NT2/D1 (cell line): ENCODE measurements at regions not wholly inside any gene's neighbourhood (a gene's known extent, or its start where the extent isn't known, plus 50 kb on each side); places are given as distances from the start of the nearest gene placed in this dataset.
A peak's percentile ranks its signal among the peaks of the same experiment; 100 is the strongest.
"Not testable (repeated sequence)": the region's sequence is repeated elsewhere in the genome, so short reads cannot be mapped to it uniquely, and the experiment has no call there.

ENCODE experiments used
- DNase-seq: peaks from one replicate; pipeline ENCODE4 v3.0.0-alpha.2; 2011; ENCODE audit warnings: low read depth, low spot score
- H3K27me3 ChIP-seq: 2 replicates; pipeline ENCODE4 v1.6.0; 2011; ENCODE audit warnings: mild to moderate bottlenecking; ENCODE audit not compliant: insufficient read length, insufficient read depth
- H3K36me3 ChIP-seq: 2 replicates; pipeline ENCODE4 v1.6.1; 2011; ENCODE audit warnings: mild to moderate bottlenecking, low read length, mixed read lengths; ENCODE audit not compliant: insufficient read depth, insufficient read length
- H3K4me1 ChIP-seq: 2 replicates; pipeline ENCODE4 v1.5.1; 2011; ENCODE audit not compliant: insufficient read depth, insufficient read length
- H3K4me3 ChIP-seq: 2 replicates; pipeline ENCODE4 v1.5.1; 2011; ENCODE audit warnings: low read depth; ENCODE audit not compliant: insufficient read length
- H3K9ac ChIP-seq: 2 replicates; pipeline ENCODE4 v1.6.0; 2011; ENCODE audit warnings: low read depth; ENCODE audit not compliant: insufficient read length
- H3K9me3 ChIP-seq: 2 replicates; pipeline ENCODE4 v1.5.1; 2011; ENCODE audit warnings: mild to moderate bottlenecking, low read length; ENCODE audit not compliant: insufficient read depth
- SUZ12 ChIP-seq: IDR thresholded peaks from 2 replicates; pipeline ENCODE4 v1.6.1; 2011; ENCODE audit not compliant: insufficient read length, insufficient read depth; ENCODE audit errors: extremely low read depth
- YY1 ChIP-seq: IDR thresholded peaks from 2 replicates; pipeline ENCODE4 v1.6.1; 2011; ENCODE audit not compliant: insufficient read length, insufficient read depth
- ZNF274 ChIP-seq: IDR thresholded peaks from 2 replicates; pipeline ENCODE4 v1.6.1; 2011; ENCODE audit warnings: mild to moderate bottlenecking, low read depth, low read length

GRCh38 chr4:183008492-183008891, 90.6 kb upstream of the WWC2 start:
- Histone ChIP-seq H3K9ac (no peak overlapping the region), H3K4me3 (no peak overlapping the region), H3K27me3 (no peaks in the 10 kb centered on the region), H3K36me3 (no peaks in the 10 kb centered on the region), H3K4me1 (no peaks in the 10 kb centered on the region), H3K9me3 (no peaks in the 10 kb centered on the region)
- TF ChIP-seq SUZ12 (no peak), YY1 (no peak), ZNF274 (no peak)
- DNase-seq, result peak; percentile 2

GRCh38 chr4:183004370-183004769, 87.2 kb upstream of the DCTD start:
- not testable (repeated sequence) for H3K4me1 ChIP-seq, H3K27me3 ChIP-seq, H3K9ac ChIP-seq, DNase-seq, H3K4me3 ChIP-seq, H3K36me3 ChIP-seq, H3K9me3 ChIP-seq

- no peaks in the 10 kb centered on the region for H3K4me1 ChIP-seq
- H3K36me3 ChIP-seq, result no peaks in the 10 kb centered on the region
- no peak overlapping the region for H3K4me3 ChIP-seq
- DNase-seq, result no peak
- no peak overlapping the region for H3K9ac ChIP-seq
- H3K9me3 ChIP-seq, result no peaks in the 10 kb centered on the region; the same call in 1 of the 2 replicates
- no peak for TF ChIP-seq YY1
- TF ChIP-seq ZNF274, result no peak
- no peak for TF ChIP-seq SUZ12
- H3K27me3 ChIP-seq, result no peaks in the 10 kb centered on the region
Measured at GRCh38 chr4:182994171-182994570, 77.0 kb upstream of the DCTD start.

- TF ChIP-seq SUZ12 (no peak), ZNF274 (no peak), YY1 (no peak)
- no peak overlapping the region for H3K9ac ChIP-seq
- peak; percentile 2 for DNase-seq
Measured at GRCh38 chr4:182978152-182978827, 61.1 kb upstream of the DCTD start.

GRCh38 chr4:182975806-182976205, 58.6 kb upstream of the DCTD start:
- H3K27me3 ChIP-seq, result no peaks in the 10 kb centered on the region
- DNase-seq, result no peak

More at GRCh38 chr4:182978152-182978827, 61.1 kb upstream of the DCTD start:
- Histone ChIP-seq H3K36me3 (no peaks in the 10 kb centered on the region), H3K4me1 (no peaks in the 10 kb centered on the region), H3K4me3 (no peak overlapping the region), H3K9me3 (no peaks in the 10 kb centered on the region), H3K27me3 (no peaks in the 10 kb centered on the region)

GRCh38 chr4:182973941-182974340, 56.8 kb upstream of the DCTD start:
- H3K4me1 ChIP-seq, result no peaks in the 10 kb centered on the region
- H3K27me3 ChIP-seq, result no peaks in the 10 kb centered on the region
- no peak overlapping the region for H3K9ac ChIP-seq
- DNase-seq, result no peak
- TF ChIP-seq ZNF274, result no peak
- no peak for TF ChIP-seq YY1
- H3K36me3 ChIP-seq, result no peaks in the 10 kb centered on the region
- no peak overlapping the region for H3K4me3 ChIP-seq
- no peaks in the 10 kb centered on the region for H3K9me3 ChIP-seq

More at GRCh38 chr4:182975806-182976205, 58.6 kb upstream of the DCTD start:
- no peak overlapping the region for H3K9ac ChIP-seq
- H3K36me3 ChIP-seq, result no peaks in the 10 kb centered on the region
- no peak for TF ChIP-seq YY1
- no peak for TF ChIP-seq SUZ12
- no peak for TF ChIP-seq ZNF274
- no peaks in the 10 kb centered on the region for H3K9me3 ChIP-seq
- H3K4me3 ChIP-seq, result no peak overlapping the region
- H3K4me1 ChIP-seq, result no peaks in the 10 kb centered on the region

- H3K9me3 ChIP-seq, result no peaks in the 10 kb centered on the region
- H3K4me1 ChIP-seq, result no peaks in the 10 kb centered on the region
- no peak overlapping the region for H3K9ac ChIP-seq
- TF ChIP-seq YY1, result no peak
- no peak for TF ChIP-seq SUZ12
- no peak for TF ChIP-seq ZNF274
- no peak for DNase-seq
- no peaks in the 10 kb centered on the region for H3K36me3 ChIP-seq
- no peak overlapping the region for H3K4me3 ChIP-seq
- H3K27me3 ChIP-seq, result no peaks in the 10 kb centered on the region
Measured at GRCh38 chr4:182973511-182973911, 56.3 kb upstream of the DCTD start.

GRCh38 chr4:182971702-182972101, 54.5 kb upstream of the DCTD start:
- H3K27me3 ChIP-seq, result no peaks in the 10 kb centered on the region
- TF ChIP-seq ZNF274 (no peak), SUZ12 (no peak), YY1 (no peak)

More at GRCh38 chr4:182971702-182972101, 54.5 kb upstream of the DCTD start:
- H3K36me3 ChIP-seq, result no peaks in the 10 kb centered on the region
- DNase-seq, result no peak
- no peaks in the 10 kb centered on the region for H3K4me1 ChIP-seq
- no peak overlapping the region for H3K4me3 ChIP-seq
- no peak overlapping the region for H3K9ac ChIP-seq
- H3K9me3 ChIP-seq, result no peaks in the 10 kb centered on the region
